CD4-positive, alpha-beta T cell treated with Interleukin-6 for 4 hours (primary cell): ENCODE measurements at regions not wholly inside any gene's neighbourhood (a gene's known extent, or its start where the extent isn't known, plus 50 kb on each side); places are given as distances from the start of the nearest gene placed in this dataset.

ENCODE experiments used
- DNase-seq: peaks from one replicate; pipeline ENCODE4 v3.0.0-alpha.2; 2020; ENCODE audit warnings: mixed read lengths

DNA sequence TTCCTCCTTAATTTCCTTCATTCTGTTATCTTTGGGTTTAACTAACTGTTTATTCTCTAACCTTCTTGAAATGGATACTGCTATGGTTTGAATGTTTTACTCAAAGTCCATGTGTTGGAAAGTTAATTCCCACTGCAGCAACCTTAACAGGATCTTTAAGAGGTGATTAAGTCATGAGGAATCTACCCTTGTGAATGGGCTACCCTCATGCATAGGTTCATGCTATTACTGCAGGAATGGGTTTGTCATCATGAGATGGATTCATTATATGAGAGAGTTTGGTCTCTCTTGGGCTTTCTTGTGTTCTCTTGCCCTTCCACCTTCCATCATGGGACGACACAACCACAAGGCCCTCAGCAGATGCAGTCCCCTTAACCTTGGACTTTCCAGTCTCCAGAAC is 516.9 kb downstream of the ADGRL2 start:
- DNase-seq: no peak

DNA sequence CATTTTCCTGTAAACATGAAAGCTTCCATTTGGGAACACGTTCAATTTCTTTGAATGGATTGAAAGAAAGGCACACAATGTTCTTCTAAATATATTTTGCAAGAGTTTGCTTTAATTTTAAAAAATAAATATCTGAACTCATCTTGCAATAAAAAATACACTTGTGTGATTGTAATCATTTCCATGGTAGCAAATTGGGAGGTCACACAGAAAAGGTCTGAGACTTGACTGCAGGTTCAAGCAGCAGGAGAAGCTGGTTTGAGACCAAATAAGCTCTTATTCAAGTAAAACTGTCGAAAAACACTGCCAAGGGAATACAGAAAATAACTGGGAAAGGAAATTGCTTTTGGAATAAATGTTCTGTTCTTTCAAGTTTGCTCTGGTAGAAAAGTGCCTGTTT is 498.9 kb downstream of the ADGRL2 start:
- DNase-seq: no peak

DNA sequence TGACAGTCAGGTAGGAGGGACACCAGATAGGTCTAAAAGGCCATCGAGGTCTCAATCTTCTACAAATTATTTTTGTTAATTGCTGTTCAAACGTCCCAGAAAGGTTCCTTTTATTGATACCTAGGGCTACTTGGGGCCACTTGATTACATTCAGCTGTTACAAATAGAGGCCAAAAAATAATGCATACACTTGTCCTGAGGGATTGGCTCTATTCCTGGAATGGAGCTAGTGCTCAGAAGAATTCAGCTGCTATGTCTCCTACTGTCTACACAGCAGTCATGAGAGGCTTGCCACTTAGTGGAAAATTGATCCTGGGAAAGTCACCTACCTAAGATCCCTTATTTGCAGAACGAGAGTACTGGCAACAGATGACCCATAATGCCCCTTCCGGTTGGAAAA is 498.3 kb downstream of the ADGRL2 start:
- no peak for DNase-seq

DNA sequence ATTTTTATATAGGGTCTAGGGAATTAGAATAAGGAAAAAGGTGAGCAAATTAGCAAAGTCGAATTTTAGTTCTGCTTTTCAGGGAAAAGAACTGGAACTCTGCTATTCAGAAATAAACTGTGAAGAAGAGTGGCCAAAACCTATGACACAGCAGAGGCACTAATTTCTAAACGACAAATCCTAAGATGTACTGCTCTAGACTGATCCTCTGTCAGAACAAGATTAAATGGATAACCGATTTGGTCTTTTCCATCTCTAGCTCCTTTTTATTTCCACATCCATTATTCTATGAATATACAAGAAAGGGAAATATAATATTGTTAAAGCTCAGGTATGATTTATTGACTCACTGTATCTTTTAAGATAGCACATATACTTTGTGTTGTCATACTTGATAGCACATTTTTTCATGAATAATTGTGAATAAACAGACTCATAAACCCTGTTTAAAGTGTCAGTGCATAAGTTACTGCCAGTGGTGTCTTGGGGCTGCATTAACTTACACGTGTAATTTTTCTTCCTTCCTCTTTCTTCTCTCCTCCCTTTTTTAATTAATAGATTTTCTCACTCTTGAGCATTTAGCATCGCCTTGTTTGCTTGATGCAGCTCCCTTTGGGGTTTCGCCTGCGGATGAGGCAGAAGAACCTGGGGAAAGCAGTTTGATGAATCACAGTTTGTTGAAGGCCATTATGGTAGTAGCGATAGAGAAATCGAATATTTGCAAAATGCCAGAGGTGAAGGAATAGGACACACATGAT is 496.6 kb downstream of the ADGRL2 start:
- no peak for DNase-seq

DNA sequence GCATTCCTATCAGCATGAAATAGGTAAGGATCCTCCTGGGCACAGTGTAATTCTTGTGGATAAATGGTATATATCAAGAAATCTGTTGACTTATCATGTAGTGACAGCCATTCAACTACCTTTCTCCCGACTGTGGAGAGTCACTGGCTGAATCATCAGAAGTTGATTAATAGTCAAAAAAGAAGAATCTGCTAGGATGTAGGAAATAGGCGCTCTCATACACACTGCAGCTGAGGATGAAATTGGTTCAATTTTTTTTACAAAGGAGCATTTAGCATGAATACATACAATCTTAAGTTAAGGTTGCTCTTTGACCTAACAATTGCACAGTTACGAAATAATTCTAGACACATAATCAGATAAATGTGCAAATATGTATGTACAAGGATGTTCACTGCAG is 486.8 kb downstream of the ADGRL2 start:
- no peak for DNase-seq

DNA sequence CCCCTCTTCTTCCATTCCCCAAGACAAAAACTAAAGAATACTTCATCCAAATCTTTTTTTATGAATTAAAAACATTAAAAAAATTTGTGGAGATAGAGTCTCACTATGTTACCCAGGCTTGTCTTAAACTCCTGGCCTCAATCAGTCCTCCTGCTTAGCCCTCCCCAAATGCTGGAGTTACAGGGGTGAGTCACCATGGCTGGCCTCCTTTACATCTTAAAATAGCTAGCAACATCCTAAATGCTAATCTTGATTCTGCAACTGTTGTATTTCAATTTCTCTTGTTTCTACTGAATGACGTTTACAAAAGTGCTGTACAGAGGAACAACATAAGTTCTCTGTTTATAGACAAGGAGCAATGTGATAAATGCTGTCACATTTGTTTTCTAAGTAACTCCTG is 483.5 kb downstream of the ADGRL2 start:
- DNase-seq: no peak

DNA sequence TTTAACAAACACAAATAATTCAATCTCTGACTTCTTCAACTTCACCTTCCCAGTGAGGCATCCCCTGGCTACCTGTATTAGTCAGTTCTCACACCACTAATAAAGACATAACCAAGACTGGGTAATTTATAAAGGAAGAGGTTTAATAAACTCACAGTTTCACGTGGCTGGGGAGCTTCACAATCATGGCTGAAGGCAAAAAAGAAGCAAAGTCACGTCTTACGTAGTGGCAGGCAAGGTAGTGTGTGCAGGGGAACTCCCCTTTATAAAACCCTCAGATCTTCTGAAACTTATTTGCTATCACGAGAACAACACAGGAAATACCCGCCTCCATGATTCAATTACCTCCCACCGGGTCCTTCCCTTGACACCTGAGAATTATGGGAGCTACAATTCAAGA is 478.5 kb downstream of the ADGRL2 start:
- no peak for DNase-seq

DNA sequence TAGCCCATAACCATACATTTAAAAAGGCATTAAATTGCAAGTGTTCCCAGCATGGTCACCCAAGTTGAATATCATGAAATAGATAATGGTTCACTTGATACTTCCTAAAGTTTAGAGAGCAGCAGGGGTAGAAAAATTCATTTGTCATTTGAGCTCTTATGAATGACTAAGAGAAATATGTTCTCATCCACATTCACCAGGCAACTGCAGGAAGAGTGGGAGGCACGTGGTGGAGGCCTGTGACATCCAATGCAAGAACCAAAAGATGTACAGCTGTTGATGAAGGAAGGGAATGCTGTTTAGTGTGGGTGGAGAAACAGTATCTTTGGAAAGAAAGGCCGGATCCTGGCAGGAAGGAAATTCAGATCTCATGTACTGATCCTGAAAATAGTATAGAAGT is 473.1 kb downstream of the ADGRL2 start:
- DNase-seq: no peak

DNA sequence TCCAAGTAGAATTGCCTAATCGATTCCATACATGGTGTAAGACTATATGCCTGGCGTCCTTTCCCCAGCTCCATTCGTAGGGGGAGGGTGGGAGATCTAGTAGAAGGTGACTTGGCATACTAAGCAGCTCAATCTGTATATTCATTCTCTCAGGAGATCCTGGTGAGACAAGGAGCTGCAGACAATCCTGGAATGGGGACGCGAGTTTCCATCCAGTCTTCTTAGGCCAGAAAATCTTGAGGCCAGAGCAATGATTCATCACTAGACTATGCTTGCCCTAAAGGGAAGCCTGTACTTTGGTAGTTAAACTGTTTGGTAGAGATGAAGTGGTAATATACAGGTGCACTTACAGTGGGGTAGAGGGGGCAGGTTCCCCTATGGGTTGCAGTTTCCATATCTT is 468.7 kb downstream of the ADGRL2 start:
- DNase-seq: no peak

DNA sequence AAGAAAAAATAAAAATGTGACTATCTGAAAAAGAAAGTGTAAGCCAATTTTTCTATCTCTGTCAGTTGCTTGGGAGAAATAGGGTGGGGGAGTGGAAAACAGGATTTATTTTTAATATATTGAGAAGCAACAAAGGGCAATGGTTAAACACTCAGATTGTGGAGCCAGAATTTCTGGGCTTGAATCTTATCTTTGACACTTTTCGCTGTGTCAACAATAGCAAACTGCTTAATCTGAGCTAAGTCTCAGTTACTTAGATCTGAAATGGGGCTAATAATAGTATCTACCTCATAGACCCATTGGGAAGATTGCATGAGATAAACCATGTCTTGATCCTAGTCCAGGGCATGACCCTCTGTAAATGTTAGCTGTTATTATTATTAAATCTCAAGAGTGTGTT is 468.1 kb downstream of the ADGRL2 start:
- no peak for DNase-seq

DNA sequence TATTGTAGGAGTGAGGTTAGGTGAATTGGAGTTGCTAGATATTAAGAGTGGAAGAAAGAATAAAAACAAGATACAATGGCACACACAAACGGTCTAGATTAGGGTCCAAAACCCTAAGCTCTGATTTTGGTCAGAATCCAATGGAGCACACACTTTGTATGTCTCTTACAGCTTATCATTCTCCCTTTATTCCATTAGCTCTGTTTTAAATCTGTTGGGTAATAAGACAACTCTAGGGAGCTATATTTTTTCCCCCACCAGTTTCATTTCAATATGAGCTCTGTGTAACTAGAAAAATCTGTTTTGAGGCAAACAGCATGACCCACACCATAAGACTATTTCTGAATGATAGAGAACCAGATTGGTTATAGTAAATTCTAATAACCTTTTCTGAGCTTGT is 465.6 kb downstream of the ADGRL2 start:
- no peak for DNase-seq

DNA sequence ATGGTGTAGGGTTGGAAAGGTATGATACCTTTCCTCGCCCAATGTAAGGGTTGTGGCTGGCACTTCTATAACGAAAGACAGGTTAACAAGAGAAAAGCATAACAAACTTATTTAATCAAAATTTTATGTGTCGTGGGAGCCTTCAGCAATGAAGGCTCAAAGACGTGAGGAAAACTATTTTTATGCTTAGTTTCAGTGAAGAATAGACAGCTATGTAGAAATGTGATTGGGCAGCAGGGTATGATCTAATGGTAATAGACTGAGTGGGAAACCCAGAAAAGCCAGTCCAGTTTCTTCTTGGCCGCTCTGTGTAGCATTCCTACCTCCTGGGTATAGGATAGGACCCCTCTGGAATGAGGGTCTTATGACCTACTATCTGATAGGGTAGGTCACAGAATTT is 464.7 kb downstream of the ADGRL2 start:
- no peak for DNase-seq

DNA sequence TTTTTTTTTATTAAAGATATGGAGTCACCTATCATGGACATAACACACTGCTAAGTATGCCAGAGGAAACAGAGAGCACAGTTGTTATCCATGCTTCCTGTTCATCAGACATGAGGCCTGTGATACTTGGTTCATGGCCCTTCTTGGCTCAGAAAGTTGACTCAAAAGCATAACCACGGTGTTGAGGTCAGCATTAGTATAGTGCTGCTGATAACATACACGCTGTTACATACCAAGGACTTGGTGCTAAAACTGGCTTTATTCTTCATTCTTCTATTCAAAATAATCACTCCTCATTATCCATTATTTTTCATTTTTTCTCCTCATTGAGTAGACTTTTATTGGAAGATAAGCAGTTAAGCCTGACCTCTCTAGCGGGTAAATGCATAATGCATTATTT is 464.1 kb downstream of the ADGRL2 start:
- no peak for DNase-seq

DNA sequence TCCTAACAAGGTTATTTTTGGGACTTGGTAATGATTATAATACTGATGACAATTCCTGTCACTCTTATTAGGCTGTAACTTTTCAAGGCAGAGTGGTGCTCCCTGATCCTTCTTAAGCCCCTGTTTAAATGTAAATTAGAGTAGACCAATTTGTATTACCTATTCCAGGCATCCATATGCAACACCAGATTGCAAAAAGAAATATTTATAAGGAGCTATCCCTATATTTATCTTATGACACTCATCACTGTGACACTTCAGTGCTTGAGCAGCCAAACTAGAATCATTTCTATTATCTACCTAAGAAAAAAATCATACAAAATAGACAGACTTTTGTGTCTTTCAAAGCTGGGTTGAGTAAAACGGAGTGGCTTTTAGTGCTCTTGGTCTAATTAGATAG is 462.7 kb downstream of the ADGRL2 start:
- DNase-seq: no peak

DNA sequence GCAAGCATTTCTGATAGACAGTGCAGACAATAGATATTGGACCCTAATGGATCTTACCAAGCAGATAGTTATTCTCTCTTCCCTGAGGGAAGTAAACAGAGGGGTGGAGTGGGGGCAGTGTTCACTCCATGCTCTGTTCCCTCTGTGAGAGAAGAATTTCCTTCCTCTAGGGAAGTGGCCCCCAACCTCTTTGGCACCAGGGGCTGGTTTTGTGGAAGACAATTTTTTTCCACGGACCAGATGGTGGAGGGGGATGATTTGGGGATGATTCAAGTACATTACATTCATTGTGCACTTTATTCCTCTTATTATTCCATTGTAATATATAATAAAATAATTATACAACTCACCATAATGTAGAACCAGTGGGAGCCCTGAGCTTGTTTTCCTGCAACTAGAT is 459.9 kb downstream of the ADGRL2 start:
- no peak for DNase-seq

DNA sequence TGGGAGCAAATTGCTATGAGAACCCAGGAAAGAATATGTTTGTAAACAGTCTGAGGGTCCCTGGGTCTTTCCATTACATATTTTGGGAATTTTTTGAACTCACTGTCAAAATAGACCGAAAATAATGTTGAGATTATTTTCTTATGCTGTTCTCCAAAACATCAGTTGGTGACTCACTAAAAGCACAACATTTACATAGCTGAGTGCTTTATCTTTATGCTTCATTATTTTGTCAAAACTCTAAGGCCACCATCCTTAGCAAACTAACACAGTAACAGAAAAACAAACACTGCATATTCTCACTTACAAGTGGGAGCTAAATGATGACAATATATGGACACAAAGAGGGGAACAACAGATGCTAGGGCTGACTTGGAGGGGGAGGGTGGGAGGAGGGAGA is 459.3 kb downstream of the ADGRL2 start:
- no peak for DNase-seq

DNA sequence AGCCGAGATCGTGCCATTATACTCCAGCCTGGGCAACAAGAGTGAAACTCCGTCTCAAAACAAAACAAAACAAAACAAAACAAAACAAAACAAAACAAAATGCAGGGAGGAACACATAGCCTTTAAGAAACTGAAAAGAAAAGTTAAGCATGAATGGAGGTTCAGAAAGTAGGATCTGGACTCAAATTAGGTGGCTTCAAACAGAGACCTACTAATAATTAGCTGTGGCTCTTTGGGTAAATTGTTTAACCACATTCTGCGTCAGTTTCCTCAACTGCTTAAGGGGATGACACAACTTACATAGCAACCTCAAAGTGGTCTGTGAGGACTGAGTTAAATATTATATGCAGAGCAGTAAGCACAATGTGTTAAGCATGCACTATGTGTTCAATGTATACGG is 458.2 kb downstream of the ADGRL2 start:
- DNase-seq: no peak

DNA sequence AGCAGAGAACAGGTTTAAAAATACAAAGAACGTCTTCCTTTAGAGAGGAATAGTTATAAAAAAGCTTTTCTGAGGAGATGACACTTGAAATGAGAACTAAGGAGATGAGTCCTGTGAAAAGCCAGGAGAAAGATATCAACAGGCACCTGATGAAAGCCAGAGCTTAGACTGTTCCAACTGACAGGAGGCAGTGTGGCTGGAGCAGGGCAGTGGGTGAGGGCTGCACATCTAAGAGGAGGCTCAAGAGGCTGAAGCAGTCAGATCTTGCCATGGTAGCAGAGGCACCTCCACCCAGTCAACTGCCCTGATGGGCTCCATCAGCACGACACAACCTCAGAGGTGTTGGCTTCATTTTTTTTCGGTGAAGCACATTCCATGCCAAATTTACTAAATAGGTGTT is 445.3 kb downstream of the ADGRL2 start:
- no peak for DNase-seq

DNA sequence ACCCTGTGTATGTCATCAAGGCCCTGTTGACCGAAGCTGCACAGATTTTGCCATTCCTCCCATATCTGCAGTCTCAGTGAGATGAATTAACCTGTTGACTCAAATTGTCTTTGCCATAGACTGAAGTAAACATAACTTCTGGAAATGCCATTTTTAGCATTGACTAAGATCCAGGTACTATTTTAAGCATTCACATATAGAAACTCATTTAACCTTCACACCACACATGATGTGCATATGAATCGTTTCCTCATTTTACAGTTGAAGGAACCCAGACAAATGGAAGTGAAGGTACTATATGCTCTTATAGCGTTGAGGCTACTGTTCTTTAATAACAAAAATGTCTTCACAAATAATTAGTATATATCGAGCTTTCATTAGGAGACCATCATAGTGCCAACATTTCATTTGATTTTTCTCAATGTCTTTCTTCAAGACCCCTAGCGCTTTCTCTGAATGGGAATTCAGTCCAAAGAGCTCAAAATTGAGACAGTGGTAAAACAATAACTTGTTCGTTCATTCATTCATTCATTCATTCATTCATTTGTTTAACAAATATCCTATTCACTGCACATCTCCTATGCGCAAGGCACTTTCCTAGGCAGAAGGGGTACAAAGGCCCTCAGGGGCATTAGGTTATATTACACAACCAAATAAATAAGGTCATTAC is 444.7 kb downstream of the ADGRL2 start:
- DNase-seq: no peak

DNA sequence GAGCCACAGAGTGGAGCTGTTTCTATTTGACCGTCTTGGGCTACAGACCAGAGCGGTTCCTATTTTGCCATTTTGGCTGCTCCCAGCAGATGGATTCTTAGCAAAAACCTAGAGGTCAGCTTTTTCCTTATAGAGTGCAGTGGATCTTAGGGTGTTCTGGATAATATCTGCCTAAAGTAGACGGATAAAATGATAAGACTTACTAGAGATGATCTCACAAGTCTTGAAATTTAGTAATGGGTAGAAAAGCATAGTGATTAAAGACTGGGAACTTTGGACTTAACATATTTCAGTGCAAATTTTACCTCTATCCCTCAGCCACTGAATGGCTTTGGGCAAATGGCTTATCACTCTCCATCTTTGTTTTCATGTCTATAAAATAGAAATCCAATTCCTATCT is 439.8 kb downstream of the ADGRL2 start:
- DNase-seq: no peak

DNA sequence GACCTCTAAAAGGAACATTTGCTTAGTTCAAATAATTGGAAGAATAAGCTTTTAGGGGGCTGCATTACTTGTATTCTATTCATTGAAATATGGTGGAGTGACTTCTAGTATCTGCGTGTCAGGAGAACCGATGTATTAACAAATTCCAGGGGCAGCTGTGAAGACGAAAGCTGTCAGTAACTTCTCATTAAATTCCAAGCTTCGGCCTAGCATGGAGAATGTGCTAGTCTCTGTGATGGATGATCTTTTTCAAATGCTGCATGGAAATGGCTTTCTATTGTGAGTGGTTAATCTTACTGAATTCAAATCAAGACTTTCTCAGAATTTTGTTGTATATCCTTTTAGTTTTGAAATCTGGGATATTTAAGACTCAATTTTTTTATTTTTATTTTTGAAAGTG is 429.9 kb downstream of the ADGRL2 start:
- DNase-seq: no peak

DNA sequence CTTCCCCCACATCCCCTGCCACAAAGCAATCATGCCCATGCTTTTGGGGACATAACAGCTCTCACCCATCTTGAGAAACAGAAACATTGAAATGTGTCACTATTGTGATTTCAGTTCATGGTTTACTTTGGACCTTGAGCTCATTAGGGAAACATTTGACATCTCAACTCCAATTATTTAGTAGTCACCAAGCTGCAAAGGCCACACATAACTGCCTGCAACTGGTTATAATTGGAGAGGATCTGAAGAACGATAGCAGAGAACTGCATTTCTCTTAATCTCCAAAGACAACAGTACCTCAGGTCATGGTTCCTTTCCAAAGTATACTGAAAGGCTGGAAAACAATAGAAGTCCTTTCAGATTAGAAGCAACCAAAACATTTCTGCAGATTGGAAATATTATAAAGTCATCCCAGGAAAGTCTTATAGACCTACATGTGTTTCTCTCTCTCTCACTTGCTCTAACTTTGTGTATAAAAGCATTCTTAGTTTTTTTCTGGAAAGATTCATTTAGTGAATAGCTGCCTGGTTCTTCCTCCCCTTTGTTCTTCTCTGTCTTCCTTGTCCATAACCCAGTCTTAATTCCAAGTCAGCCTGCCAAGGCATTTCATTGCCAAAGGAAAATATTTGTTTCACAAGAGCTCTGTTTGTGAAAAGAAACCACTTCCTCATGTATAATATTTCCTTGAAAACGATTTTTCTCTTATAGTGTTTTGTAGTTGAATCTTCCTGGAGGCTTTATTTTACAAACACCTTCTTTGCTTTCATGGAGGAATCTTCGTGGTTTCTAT is 426.8 kb downstream of the ADGRL2 start:
- DNase-seq: no peak

DNA sequence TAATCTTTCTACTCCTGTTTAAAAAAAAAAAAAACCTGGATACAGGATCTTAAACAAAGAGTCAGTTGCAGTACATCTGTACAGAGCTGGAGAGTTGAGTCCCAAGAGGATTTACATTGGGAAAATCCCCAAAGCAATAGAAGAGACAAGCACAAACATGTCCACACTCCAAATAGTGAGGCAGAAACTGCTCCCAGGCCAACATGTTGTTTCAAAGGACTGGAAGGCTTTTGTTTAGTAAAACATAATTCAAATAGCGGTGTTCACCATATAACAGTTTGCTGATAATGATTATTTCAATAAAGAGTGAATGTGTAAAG is 425.4 kb downstream of the ADGRL2 start:
- no peak for DNase-seq

DNA sequence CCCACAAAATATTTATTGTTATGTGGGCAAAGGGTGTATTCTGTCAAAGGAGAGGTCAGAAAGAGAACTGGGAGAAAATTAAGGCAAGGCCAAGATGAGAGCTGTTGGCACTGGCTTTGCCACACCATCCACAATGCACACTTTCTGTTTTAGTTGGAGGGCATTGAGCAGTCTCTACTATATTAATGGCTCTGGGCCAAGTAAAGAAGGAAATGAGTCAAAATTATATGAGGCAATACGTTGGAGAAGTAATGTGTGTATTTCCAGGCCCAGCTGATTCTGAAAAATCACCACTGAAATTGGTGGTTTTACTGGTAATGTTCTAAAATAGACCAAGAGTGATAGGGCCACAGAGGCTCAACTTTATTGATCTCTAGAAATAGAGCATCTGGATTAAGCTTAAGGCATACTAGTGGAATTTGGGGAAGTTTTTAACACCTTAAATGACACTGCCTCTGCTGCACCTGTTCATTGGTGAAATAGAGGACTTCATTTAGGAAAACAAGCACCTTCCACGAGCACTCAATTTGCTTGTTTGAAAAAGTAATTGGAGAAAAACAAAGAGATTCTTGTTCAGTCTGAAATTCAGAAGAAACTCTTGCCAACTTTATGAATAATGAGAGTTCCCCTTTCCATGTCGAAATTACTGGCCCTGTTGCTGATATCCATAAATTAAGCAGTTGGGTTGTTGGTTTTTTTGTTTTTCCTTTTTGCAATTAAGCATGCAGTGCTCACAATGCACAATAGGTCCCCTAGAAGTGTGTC is 424.9 kb downstream of the ADGRL2 start:
- no peak for DNase-seq
